ENCODE measurements at regions not wholly inside any gene's neighbourhood (a gene's known extent, or its start where the extent isn't known, plus 50 kb on each side); places are given as distances from the start of the nearest gene placed in this dataset.

- CTCF ChIA-PET, result no interaction called here
- no peak overlapping the region for H3K4me2 ChIP-seq
- WGBS (ENCODE audit: missing lambda C conversion rate), result 55% methylated on average over 1 of the region's 1 CpG
- no peak overlapping the region for H3K4me3 ChIP-seq
- H3K4me1 ChIP-seq, result no peaks in the 10 kb centered on the region
- POLR2A ChIA-PET, result no interaction called here
- FAIRE-seq (no peak), ATAC-seq (no peak), DNase-seq (ENCODE audit: low read depth in 1 of 2, low spot score in 1 of 2) (no peak)
- no peak for TF ChIP-seq GATA3 (IDR thresholded peaks at IDR 0.05; ENCODE audit: borderline replicate concordance)
- no peak for TF ChIP-seq HMGXB4 (CRISPR knock-in tag; IDR thresholded peaks at IDR 0.05; ENCODE audit: borderline replicate concordance)
- TF ChIP-seq TP53 (CRISPR knock-in tag; IDR thresholded peaks at IDR 0.05), result no peak
- no peak for TF ChIP-seq KDM1A (IDR thresholded peaks at IDR 0.05; ENCODE audit: low read depth)
- TF ChIP-seq MYC (IDR thresholded peaks at IDR 0.05; ENCODE audit: borderline replicate concordance, low read length), result no peak
- TF ChIP-seq CTCF (IDR thresholded peaks at IDR 0.05), result no peak
- no peak for TF ChIP-seq FOXS1 (CRISPR knock-in tag; IDR thresholded peaks at IDR 0.05)
- no peak for TF ChIP-seq MAX (IDR thresholded peaks at IDR 0.05)
- TF ChIP-seq NFE2L2 (conservative IDR thresholded peaks at IDR 0.05; ENCODE audit: low read length), result no peak
- TF ChIP-seq RAD21 (conservative IDR thresholded peaks at IDR 0.05 in 1 of 2, IDR thresholded peaks at IDR 0.05 in 1 of 2), result no peak
- no peak for TF ChIP-seq FOSL2 (IDR thresholded peaks at IDR 0.05)
- TF ChIP-seq FOSL2 (CRISPR knock-in tag; IDR thresholded peaks at IDR 0.05), result no peak
- TF ChIP-seq HES2 (IDR thresholded peaks at IDR 0.05), result no peak
- no peak for TF ChIP-seq EHF (CRISPR knock-in tag; IDR thresholded peaks at IDR 0.05)
- H3K27ac ChIP-seq, result no peak overlapping the region
- no peaks in the 10 kb centered on the region for H3K9me3 ChIP-seq
Measured at GRCh38 chr4:133402616-133403015, 253.5 kb downstream of the PCDH10 start.

- Histone ChIP-seq H3K27ac (no peak overlapping the region), H3K9me3 (no peaks in the 10 kb centered on the region), H3K4me1 (no peaks in the 10 kb centered on the region), H3K4me3 (no peak overlapping the region), H3K4me2 (no peak overlapping the region)
- POLR2A ChIA-PET, result no interaction called here
- no peak for FAIRE-seq
- ATAC-seq, result no peak
- CTCF ChIA-PET, result no interaction called here
- no peak for DNase-seq (ENCODE audit: low read depth in 1 of 2, low spot score in 1 of 2)
- 18% methylated on average over 4 of the region's 7 CpGs for WGBS (ENCODE audit: missing lambda C conversion rate)
- TF ChIP-seq HOXA7 (CRISPR knock-in tag; IDR thresholded peaks at IDR 0.05) (no peak), KDM5A (IDR thresholded peaks at IDR 0.05) (no peak), JUNB (IDR thresholded peaks at IDR 0.05) (no peak), EHF (CRISPR knock-in tag; IDR thresholded peaks at IDR 0.05) (no peak), CHD2 (IDR thresholded peaks at IDR 0.05; ENCODE audit: low read length, partially characterized antibody) (no peak), MAX (IDR thresholded peaks at IDR 0.05) (no peak), HMGXB4 (CRISPR knock-in tag; IDR thresholded peaks at IDR 0.05; ENCODE audit: borderline replicate concordance) (no peak), MAZ (IDR thresholded peaks at IDR 0.05; ENCODE audit: borderline replicate concordance, low read depth, low read length) (no peak), EHMT2 (IDR thresholded peaks at IDR 0.05; ENCODE audit: low read depth) (no peak)
Measured at GRCh38 chr4:133394971-133395627, 246.0 kb downstream of the PCDH10 start.

All from A549 (cell line).